Psoas muscle (tissue), 7 donors: ENCODE measurements at regions not wholly inside any gene's neighbourhood (a gene's known extent, or its start where the extent isn't known, plus 50 kb on each side); places are given as distances from the start of the nearest gene placed in this dataset.

Source experiments
- ATAC-seq, 4 donors: fragments of 200-7000 bp; cut with Tn5 transposase; one replicate each; pipeline ENCODE4 v1.9.1; 2020; ENCODE audit warnings: moderate library complexity in 3 of 4, mild to moderate bottlenecking in 2 of 4
- DNase-seq, 2 donors: peaks; one replicate each; pipeline ENCODE4 v3.0.0-alpha.2; 2020
- H3K27ac ChIP-seq: fragments of 200-600 bp; one replicate; pipeline ENCODE4 v1.8.0; 2022
- H3K27me3 ChIP-seq, 3 donors: fragments of 200-600 bp in 1 of 3; one replicate each; pipeline versions ENCODE4 v1.6.1 to v1.8.0; 2013 to 2022; ENCODE audit warnings: low read length in 2 of 3, mild to moderate bottlenecking in 2 of 3, moderate library complexity in 1 of 3; ENCODE audit not compliant: insufficient read depth in 3 of 3
- H3K36me3 ChIP-seq, 2 donors: fragments of 200-600 bp in 1 of 2; one replicate each; pipeline versions ENCODE4 v1.6.1 to v1.8.0; 2013 to 2022; ENCODE audit warnings: low read depth in 1 of 2, mild to moderate bottlenecking in 1 of 2, moderate library complexity in 1 of 2; ENCODE audit not compliant: insufficient read depth in 1 of 2
- H3K4me1 ChIP-seq: fragments of 200-600 bp; one replicate; pipeline ENCODE4 v1.8.0; 2022
- H3K4me3 ChIP-seq: fragments of 200-600 bp; one replicate; pipeline ENCODE4 v1.8.0; 2022; ENCODE audit warnings: mild to moderate bottlenecking
- H3K9me3 ChIP-seq: fragments of 200-600 bp; one replicate; pipeline ENCODE4 v1.8.0; 2022
- WGBS, 3 donors: extraction: QIAGEN DNeasy Blood & Tissue Kit; methylation state at CpG; one replicate each; pipeline versions ENCODE4 v1.1.6 to v1.1.7; 2013; 5-methylcytosine and 5-hydroxymethylcytosine counted together
- intact Hi-C, 2 donors: fragments of 100-400 bp; cut with DNase I; formaldehyde crosslinking; loops; one replicate each; pipeline versions ENCODE4 v1.11.0 to v1.14.2; 2022
- TF ChIP-seq, protein P1 (sequence below): fragments of 200-600 bp; IDR thresholded peaks from one replicate; pipeline ENCODE4 v1.8.0; 2022; ENCODE audit warnings: antibody characterized with exemption
- donor health status: healthy with polysubstance abuse.
- donor health status: DM: no; HTN: no; CAD: no; lungs with moderate emphysema.
- donor health status: Bipolar disorder and iron deficiency.
- donor health status: healthy.
- donor health status: DM: yes; HTN: yes; CAD: no.
- donor health status: DM: no; HTN: no; CAD: no.
- donor health status: DM: yes; HTN: yes; CAD: no.

DNA sequence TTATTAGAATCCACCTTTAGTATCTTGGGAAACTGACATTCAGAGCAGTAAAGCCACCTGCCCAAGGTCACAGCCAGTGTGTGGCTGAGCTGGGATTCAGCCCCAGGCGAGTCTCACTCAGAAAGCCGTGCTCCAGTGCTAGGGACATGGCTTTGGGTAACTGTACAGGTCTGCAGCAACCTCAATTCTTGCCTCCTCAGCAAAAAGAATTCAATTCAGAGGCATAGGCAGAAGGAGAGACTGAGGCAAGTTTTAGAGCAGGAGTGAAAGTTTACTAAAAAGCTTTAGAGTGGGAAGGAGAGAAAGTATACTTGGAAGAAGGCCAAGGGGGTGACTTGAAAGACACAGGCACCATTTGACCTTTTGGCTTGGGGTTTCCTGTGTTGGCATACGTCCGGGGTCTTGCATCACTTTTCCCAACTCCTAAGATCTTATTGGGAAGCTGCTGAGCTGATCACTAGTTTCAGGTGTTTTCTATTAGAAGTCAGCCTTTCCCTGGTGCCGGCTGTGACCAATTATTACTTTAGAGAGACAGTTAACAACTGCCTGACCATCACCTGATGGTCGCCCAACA lies 529.3 kb downstream of the MATN1 start:
- Histone ChIP-seq H3K27me3 (peaks cover 0 to 14% (median 0%) of the 10 kb centered on the region in 3 donors), H3K4me1 (no peaks in the 10 kb centered on the region), H3K36me3 (no peaks in the 10 kb centered on the region), H3K9me3 (no peaks in the 10 kb centered on the region), H3K27ac (no peak overlapping the region), H3K4me3 (no peak overlapping the region)
- no peak for DNase-seq
- 47 to 66% (median 50%) methylated on average over 6 of the region's 6 CpGs for WGBS, 3 donors
- ATAC-seq, result no peak
- TF ChIP-seq, protein P1, sequence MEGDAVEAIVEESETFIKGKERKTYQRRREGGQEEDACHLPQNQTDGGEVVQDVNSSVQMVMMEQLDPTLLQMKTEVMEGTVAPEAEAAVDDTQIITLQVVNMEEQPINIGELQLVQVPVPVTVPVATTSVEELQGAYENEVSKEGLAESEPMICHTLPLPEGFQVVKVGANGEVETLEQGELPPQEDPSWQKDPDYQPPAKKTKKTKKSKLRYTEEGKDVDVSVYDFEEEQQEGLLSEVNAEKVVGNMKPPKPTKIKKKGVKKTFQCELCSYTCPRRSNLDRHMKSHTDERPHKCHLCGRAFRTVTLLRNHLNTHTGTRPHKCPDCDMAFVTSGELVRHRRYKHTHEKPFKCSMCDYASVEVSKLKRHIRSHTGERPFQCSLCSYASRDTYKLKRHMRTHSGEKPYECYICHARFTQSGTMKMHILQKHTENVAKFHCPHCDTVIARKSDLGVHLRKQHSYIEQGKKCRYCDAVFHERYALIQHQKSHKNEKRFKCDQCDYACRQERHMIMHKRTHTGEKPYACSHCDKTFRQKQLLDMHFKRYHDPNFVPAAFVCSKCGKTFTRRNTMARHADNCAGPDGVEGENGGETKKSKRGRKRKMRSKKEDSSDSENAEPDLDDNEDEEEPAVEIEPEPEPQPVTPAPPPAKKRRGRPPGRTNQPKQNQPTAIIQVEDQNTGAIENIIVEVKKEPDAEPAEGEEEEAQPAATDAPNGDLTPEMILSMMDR, result no peak
- intact Hi-C loops, result no loop called here

DNA sequence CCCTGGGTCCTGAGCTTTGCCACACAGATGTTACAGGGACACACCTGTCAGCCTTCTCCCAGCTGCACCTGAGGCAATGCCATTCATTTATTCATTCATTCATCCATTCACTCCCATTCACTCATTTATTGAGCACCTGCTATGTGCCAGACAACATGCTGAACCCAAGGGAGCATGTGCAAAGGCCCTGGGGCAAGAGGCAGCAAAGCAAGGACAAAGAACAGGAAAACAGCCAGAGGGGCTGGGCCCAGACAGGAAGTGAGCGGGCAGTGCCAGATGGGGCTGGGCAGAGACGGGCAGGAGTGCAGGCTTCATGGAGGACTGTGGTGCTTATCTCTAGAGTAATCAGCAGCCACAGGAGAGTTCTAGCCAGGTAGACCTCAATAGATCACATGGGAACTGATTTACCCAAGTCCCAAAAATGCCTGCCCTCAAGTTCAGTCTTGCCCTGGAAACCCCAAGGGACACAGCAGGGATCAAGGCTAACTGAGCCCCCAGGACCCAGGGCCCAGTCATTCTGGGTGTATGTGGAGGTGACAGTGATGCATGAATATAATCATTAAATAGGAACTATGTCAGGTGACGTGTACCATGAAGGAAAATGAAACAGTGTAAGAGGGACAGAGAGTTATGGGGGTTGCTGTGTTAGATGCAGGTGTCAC lies 530.3 kb downstream of the MATN1 start:
- H3K4me3 ChIP-seq, result no peak overlapping the region
- WGBS, 3 donors, result 70 to 76% (median 72%) methylated on average over 3 of the region's 3 CpGs
- H3K27ac ChIP-seq, result no peak overlapping the region
- H3K9me3 ChIP-seq, result no peaks in the 10 kb centered on the region
- intact Hi-C loops, result no loop called here
- DNase-seq (no peak), ATAC-seq (no peak)
- TF ChIP-seq, protein P1, result no peak
- H3K27me3 ChIP-seq, result peaks cover 0 to 14% (median 0%) of the 10 kb centered on the region in 3 donors
- H3K36me3 ChIP-seq, result no peaks in the 10 kb centered on the region
- no peaks in the 10 kb centered on the region for H3K4me1 ChIP-seq

DNA sequence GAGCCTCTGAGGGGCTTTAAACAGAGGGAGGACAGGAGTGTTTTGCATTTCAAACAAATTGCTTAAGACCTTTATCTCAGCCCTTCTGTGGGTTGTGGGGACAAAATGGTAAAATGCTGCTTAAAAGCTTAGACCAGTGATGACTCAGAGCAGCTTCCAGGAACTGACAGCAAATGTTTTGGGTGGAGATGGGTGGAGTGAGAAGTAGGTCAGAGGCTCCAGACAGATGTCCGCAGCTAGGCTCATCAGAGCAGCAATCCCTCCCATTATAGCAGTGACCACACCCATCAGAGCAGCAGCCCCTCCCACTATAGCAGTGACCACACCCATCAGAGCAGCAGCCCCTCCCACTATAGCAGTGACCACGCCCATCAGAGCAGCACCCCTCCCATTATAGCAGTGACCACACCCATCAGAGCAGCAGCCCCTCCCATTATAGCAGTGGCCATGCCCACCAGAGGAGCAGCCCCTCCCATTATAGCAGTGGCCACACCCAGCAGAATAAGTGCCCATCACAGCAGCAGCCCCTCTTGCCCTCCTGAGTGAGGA lies 532.2 kb downstream of the MATN1 start:
- no peak overlapping the region for H3K4me3 ChIP-seq
- no peak overlapping the region for H3K27ac ChIP-seq
- peaks cover 0 to 12% (median 0%) of the 10 kb centered on the region in 3 donors for H3K27me3 ChIP-seq
- H3K36me3 ChIP-seq, result no peaks in the 10 kb centered on the region
- 32 to 49% (median 47%) methylated on average over 2 of the region's 2 CpGs for WGBS, 3 donors
- H3K4me1 ChIP-seq, result no peaks in the 10 kb centered on the region
- ATAC-seq, result peak in 3 of 4 donors; percentile 33 to 59 (median 41)
- intact Hi-C loops, result no loop called here
- TF ChIP-seq, protein P1, result no peak
- DNase-seq, result peak; percentile 23 to 52
- no peaks in the 10 kb centered on the region for H3K9me3 ChIP-seq

DNA sequence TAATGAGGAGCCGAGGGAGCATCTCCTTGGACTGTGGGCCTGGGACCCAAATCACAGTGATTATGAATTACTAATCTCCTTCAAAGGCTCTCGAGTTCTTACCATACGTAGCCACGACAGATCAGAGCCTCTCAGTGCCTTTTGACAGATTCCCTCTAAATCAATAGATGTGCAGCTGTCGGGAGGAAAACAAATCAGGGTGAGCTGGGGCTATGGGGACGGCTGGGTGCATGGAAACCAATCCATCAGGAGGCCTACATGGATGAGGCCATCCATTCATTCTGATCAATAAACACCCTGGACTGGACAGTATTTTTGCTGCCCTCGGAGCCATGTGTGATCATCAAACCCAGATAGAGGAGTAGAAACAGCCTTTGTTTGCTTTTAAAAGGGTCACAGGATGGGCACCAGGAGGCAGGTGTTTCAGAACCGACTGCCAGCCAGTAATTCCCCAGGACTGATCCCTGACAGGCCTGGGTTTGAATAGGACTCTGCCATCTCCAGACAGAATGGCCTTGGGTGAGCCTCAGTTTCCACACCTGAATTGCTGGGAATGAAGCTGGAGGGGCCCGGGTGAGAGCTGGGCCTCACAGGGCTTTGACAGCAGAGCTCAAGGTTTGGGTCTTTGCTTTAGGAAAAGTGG lies 532.8 kb downstream of the MATN1 start:
- no peaks in the 10 kb centered on the region for H3K36me3 ChIP-seq
- H3K27ac ChIP-seq, result no peak overlapping the region
- H3K27me3 ChIP-seq, result peaks cover 0 to 11% (median 0%) of the 10 kb centered on the region in 3 donors
- TF ChIP-seq, protein P1, result no peak
- no peaks in the 10 kb centered on the region for H3K9me3 ChIP-seq
- no peaks in the 10 kb centered on the region for H3K4me1 ChIP-seq
- no peak for ATAC-seq
- 70 to 75% (median 75%) methylated on average over 9 of the region's 9 CpGs for WGBS, 3 donors
- no peak for DNase-seq
- intact Hi-C loops, result no loop called here
- H3K4me3 ChIP-seq, result no peak overlapping the region
